Osteoblast (primary cell): ENCODE measurements at regions not wholly inside any gene's neighbourhood (a gene's known extent, or its start where the extent isn't known, plus 50 kb on each side); places are given as distances from the start of the nearest gene placed in this dataset.

Experiments
- DNase-seq: peaks from one replicate; pipeline ENCODE4 v3.0.0; 2011; ENCODE audit warnings: low spot score, mixed read lengths; ENCODE audit not compliant: insufficient read length; ENCODE audit errors: missing footprints
- H2AFZ ChIP-seq: 2 replicates; pipeline ENCODE4 v1.6.0; 2011; ENCODE audit warnings: mild to moderate bottlenecking, low read length
- H3K27ac ChIP-seq: 2 replicates; pipeline ENCODE4 v1.5.1; 2011; ENCODE audit warnings: mild to moderate bottlenecking, low read depth, low read length, moderate library complexity
- H3K27me3 ChIP-seq: 2 replicates; pipeline ENCODE4 v1.6.0; 2012; ENCODE audit warnings: mild to moderate bottlenecking, control low read depth, inconsistent platforms, low read length, moderate library complexity; ENCODE audit not compliant: insufficient read depth
- H3K36me3 ChIP-seq: 2 replicates; pipeline ENCODE4 v1.5.1; 2011; ENCODE audit warnings: mild to moderate bottlenecking, low read length, control low read depth, moderate library complexity; ENCODE audit not compliant: insufficient read depth
- H3K4me1 ChIP-seq: 2 replicates; pipeline ENCODE4 v1.5.1; 2011; ENCODE audit warnings: mild to moderate bottlenecking, low read length, control low read depth, moderate library complexity; ENCODE audit not compliant: insufficient read depth
- H3K4me2 ChIP-seq: 2 replicates; pipeline ENCODE4 v1.6.0; 2011; ENCODE audit warnings: mild to moderate bottlenecking, low read length; ENCODE audit not compliant: insufficient read depth
- H3K4me3 ChIP-seq: fragments of 200-600 bp; sonication (generic); 3 replicates; pipeline ENCODE4 v1.5.1; 2012; ENCODE audit warnings: mild to moderate bottlenecking, low read length, inconsistent platforms; ENCODE audit not compliant: insufficient read depth
- H3K79me2 ChIP-seq: 2 replicates; pipeline ENCODE4 v1.6.0; 2012; ENCODE audit warnings: mild to moderate bottlenecking, low read length, control low read depth, inconsistent platforms; ENCODE audit not compliant: insufficient read depth
- H3K9me3 ChIP-seq: 2 replicates; pipeline ENCODE4 v1.5.1; 2011; ENCODE audit warnings: low read depth, low read length, control low read depth
- H4K20me1 ChIP-seq: 2 replicates; pipeline ENCODE4 v1.6.0; 2012; ENCODE audit warnings: mild to moderate bottlenecking, low read length, control low read depth; ENCODE audit not compliant: insufficient read depth
- CTCF ChIP-seq: IDR thresholded peaks from 2 replicates; pipeline ENCODE4 v1.5.1; 2011; ENCODE audit warnings: mild to moderate bottlenecking, low read depth, low read length, moderate library complexity; ENCODE audit errors: extremely low read depth

- Histone ChIP-seq H3K4me1 (peaks cover 41% of the 10 kb centered on the region), H2AFZ (no peak overlapping the region), H3K9me3 (peaks cover 8% of the 10 kb centered on the region), H3K79me2 (no peaks in the 10 kb centered on the region), H3K27me3 (no peaks in the 10 kb centered on the region), H3K4me3 (no peak overlapping the region), H3K27ac (no peak overlapping the region), H3K4me2 (no peak overlapping the region), H3K36me3 (no peaks in the 10 kb centered on the region), H4K20me1 (no peaks in the 10 kb centered on the region)
- no peak for TF ChIP-seq CTCF
- no peak for DNase-seq
These were observed 158.4 kb upstream of the IRX3 start for GRCh38 chr16:54444851-54445458.

DNA sequence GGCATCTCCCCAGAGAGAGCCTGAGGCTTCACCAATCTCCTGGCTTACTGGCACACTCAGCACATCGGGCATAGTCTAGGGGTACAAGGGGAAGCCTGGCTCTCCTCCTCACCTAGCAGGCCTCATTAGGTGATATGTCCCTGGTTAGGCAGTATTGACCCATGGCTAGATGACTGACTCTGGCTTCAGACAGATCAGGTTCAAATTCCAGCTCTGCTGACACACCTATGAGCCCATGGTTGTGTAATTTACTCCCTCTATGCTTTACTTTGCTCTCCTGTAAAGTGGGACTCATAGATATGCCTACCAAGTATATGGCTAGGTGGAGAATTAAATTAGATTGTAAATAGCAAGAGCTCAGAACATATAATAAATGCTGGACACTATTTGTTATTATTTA, 157.3 kb upstream of the IRX3 start:
- no peak for TF ChIP-seq CTCF
- no peak overlapping the region for H3K27ac ChIP-seq
- H3K4me2 ChIP-seq = no peak overlapping the region
- H3K27me3 ChIP-seq = no peaks in the 10 kb centered on the region
- no peaks in the 10 kb centered on the region for H3K79me2 ChIP-seq
- DNase-seq = no peak
- peaks cover 8% of the 10 kb centered on the region for H3K9me3 ChIP-seq
- no peaks in the 10 kb centered on the region for H4K20me1 ChIP-seq
- H3K4me1 ChIP-seq = peaks cover 39% of the 10 kb centered on the region
- no peak overlapping the region for H2AFZ ChIP-seq
- no peak overlapping the region for H3K4me3 ChIP-seq
- no peaks in the 10 kb centered on the region for H3K36me3 ChIP-seq

DNA sequence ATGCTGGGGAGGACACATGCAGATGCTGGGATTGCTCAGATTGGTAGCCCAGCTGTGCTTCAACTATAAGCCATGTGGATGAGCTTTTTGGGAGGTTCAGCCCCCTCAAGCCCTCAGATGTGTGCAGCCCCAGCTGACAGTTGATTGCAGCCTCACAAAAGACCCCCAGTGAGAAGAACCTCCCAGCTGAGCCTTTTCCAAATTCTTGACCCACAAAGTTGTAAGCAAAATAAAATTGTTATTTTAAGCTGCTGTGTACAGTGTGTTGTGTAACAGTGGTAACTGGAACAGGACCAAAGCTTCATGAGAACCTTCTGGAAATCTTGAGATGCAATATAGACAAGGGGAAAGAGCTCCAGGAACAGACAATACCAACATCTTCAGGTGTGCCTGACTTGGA, 156.8 kb upstream of the IRX3 start:
- Histone ChIP-seq H2AFZ (no peak overlapping the region), H4K20me1 (no peaks in the 10 kb centered on the region), H3K4me1 (peaks cover 34% of the 10 kb centered on the region), H3K36me3 (no peaks in the 10 kb centered on the region), H3K27me3 (no peaks in the 10 kb centered on the region), H3K4me2 (no peak overlapping the region), H3K4me3 (no peak overlapping the region), H3K27ac (no peak overlapping the region), H3K9me3 (peaks cover 8% of the 10 kb centered on the region), H3K79me2 (no peaks in the 10 kb centered on the region)
- TF ChIP-seq CTCF = no peak
- DNase-seq = no peak

DNA sequence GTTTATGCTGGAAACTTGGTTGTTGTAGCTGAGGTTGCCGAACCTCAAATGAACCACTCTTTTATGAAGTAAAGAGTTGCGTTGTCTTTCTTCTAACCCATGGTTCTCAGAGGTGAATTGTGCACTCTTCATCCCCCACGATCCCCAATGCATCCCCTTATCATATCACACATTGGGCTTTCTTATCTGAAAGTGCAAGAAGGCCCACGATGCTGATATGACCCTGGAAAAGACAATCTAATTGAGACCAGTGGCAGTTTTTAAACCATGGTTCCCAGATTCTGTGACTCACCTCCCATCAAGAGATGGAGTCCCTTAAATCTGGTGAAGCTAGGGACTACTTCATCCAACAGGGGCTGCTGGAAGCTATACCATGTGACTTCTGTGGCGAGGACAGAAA, 156.3 kb upstream of the IRX3 start:
- no peaks in the 10 kb centered on the region for H4K20me1 ChIP-seq
- H3K9me3 ChIP-seq = peaks cover 8% of the 10 kb centered on the region
- peaks cover 29% of the 10 kb centered on the region for H3K4me1 ChIP-seq
- no peak overlapping the region for H3K4me3 ChIP-seq
- no peak for DNase-seq
- H3K79me2 ChIP-seq = no peaks in the 10 kb centered on the region
- H3K27ac ChIP-seq = no peak overlapping the region
- no peaks in the 10 kb centered on the region for H3K27me3 ChIP-seq
- no peak overlapping the region for H2AFZ ChIP-seq
- no peaks in the 10 kb centered on the region for H3K36me3 ChIP-seq
- TF ChIP-seq CTCF = no peak
- H3K4me2 ChIP-seq = no peak overlapping the region
